Activated effector memory CD4-positive, alpha-beta T cell treated with Interleukin-2 at 50 U/mL for 16 hours (primary cell): ENCODE measurements at regions not wholly inside any gene's neighbourhood (a gene's known extent, or its start where the extent isn't known, plus 50 kb on each side); places are given as distances from the start of the nearest gene placed in this dataset.

ENCODE experiments used
- DNase-seq: peaks from one replicate; pipeline ENCODE4 v3.0.0-alpha.2; 2020

GRCh38 chr14:55734731-55735130 is 154.7 kb downstream of the KTN1 start:
- DNase-seq: no peak

- no peak for DNase-seq
Measured at GRCh38 chr14:55739967-55740648, 160.1 kb downstream of the KTN1 start.

- no peak for DNase-seq
Measured at GRCh38 chr14:55740649-55740989, 160.6 kb downstream of the KTN1 start.

GRCh38 chr14:55741240-55741639 is 161.2 kb downstream of the KTN1 start:
- no peak for DNase-seq

GRCh38 chr14:55743551-55743950 is 163.5 kb downstream of the KTN1 start:
- no peak for DNase-seq

GRCh38 chr14:55744321-55744720 is 164.3 kb downstream of the KTN1 start:
- no peak for DNase-seq

- DNase-seq: no peak
Measured at GRCh38 chr14:55745906-55746305, 165.9 kb downstream of the KTN1 start.

GRCh38 chr14:55746558-55746957 is 166.6 kb downstream of the KTN1 start:
- DNase-seq: no peak

- no peak for DNase-seq
Measured at GRCh38 chr14:55747186-55747585, 167.2 kb downstream of the KTN1 start.

- no peak for DNase-seq
Measured at GRCh38 chr14:55749201-55749812, 169.3 kb downstream of the KTN1 start.

- DNase-seq: no peak
Measured at GRCh38 chr14:55749946-55750345, 169.9 kb downstream of the KTN1 start.

- no peak for DNase-seq
Measured at GRCh38 chr14:55752580-55753390, 172.8 kb downstream of the KTN1 start.

GRCh38 chr14:55754471-55754870 is 174.5 kb downstream of the KTN1 start:
- no peak for DNase-seq

GRCh38 chr14:55754871-55755270 is 174.9 kb downstream of the KTN1 start:
- DNase-seq: no peak

GRCh38 chr14:55756078-55756477 is 176.1 kb downstream of the KTN1 start:
- DNase-seq: no peak

GRCh38 chr14:55756557-55756956 is 176.6 kb downstream of the KTN1 start:
- DNase-seq: no peak

- DNase-seq: no peak
Measured at GRCh38 chr14:55758796-55759195, 178.8 kb downstream of the KTN1 start.

- no peak for DNase-seq
Measured at GRCh38 chr14:55760789-55761566, 181.0 kb downstream of the KTN1 start.

- DNase-seq: no peak
Measured at GRCh38 chr14:55761651-55762050, 181.6 kb downstream of the KTN1 start.

- no peak for DNase-seq
Measured at GRCh38 chr14:55762595-55763232, 182.7 kb downstream of the KTN1 start.

GRCh38 chr14:55764784-55765183 is 184.8 kb downstream of the KTN1 start:
- DNase-seq: no peak

GRCh38 chr14:55766071-55766470 is 186.1 kb downstream of the KTN1 start:
- no peak for DNase-seq

- DNase-seq: no peak
Measured at GRCh38 chr14:55767286-55767685, 187.3 kb downstream of the KTN1 start.
